Retinal pigment epithelial cell (primary cell): ENCODE measurements at regions not wholly inside any gene's neighbourhood (a gene's known extent, or its start where the extent isn't known, plus 50 kb on each side); places are given as distances from the start of the nearest gene placed in this dataset.

Experiments used
- DNase-seq: peaks from one replicate; pipeline ENCODE4 v3.0.0-alpha.2; 2010; ENCODE audit warnings: low read depth
- H3K4me3 ChIP-seq: 2 replicates; pipeline ENCODE4 v1.5.1; 2011; ENCODE audit warnings: mild to moderate bottlenecking, low read length, control low read depth, moderate library complexity
- CTCF ChIP-seq: conservative IDR thresholded peaks from 2 replicates; pipeline ENCODE4 v1.5.1; 2011; ENCODE audit warnings: low read depth, low read length, control low read depth, inconsistent platforms

GRCh38 chr3:14305324-14305723 is 97.1 kb upstream of the SLC6A6 start:
- H3K4me3 ChIP-seq, result no peak overlapping the region
- DNase-seq, result no peak
- no peak for TF ChIP-seq CTCF

- H3K4me3 ChIP-seq, result no peak overlapping the region
- no peak for TF ChIP-seq CTCF
- no peak for DNase-seq
Observed at GRCh38 chr3:14306142-14306541, 96.3 kb upstream of the SLC6A6 start.

- H3K4me3 ChIP-seq, result no peak overlapping the region
- DNase-seq, result no peak
- TF ChIP-seq CTCF, result no peak
Observed at GRCh38 chr3:14307656-14308302, 94.6 kb upstream of the SLC6A6 start.

GRCh38 chr3:14311729-14312128 is 90.7 kb upstream of the SLC6A6 start:
- no peak overlapping the region for H3K4me3 ChIP-seq
- DNase-seq, result no peak
- no peak for TF ChIP-seq CTCF

GRCh38 chr3:14312375-14312774 is 90.0 kb upstream of the SLC6A6 start:
- no peak for TF ChIP-seq CTCF
- DNase-seq, result no peak
- H3K4me3 ChIP-seq, result no peak overlapping the region

- H3K4me3 ChIP-seq, result no peak overlapping the region
- TF ChIP-seq CTCF, result no peak
- DNase-seq, result no peak
Observed at GRCh38 chr3:14317057-14317553, 85.3 kb upstream of the SLC6A6 start.

GRCh38 chr3:14318646-14319045 is 83.8 kb upstream of the SLC6A6 start:
- no peak overlapping the region for H3K4me3 ChIP-seq
- no peak for DNase-seq
- no peak for TF ChIP-seq CTCF
